Sigmoid colon (tissue), 4 donors: ENCODE measurements at regions not wholly inside any gene's neighbourhood (a gene's known extent, or its start where the extent isn't known, plus 50 kb on each side); places are given as distances from the start of the nearest gene placed in this dataset.

ENCODE experiments used
- EP300 ChIP-seq, 4 donors: sonication (generic); formaldehyde crosslinking; IDR thresholded peaks; one replicate each; pipeline ENCODE4 v1.6.1; 2017; ENCODE audit warnings: antibody characterized with exemption in 4 of 4
- POLR2A ChIP-seq, 2 donors: fragments of 450-650 bp; IDR thresholded peaks; one replicate each; pipeline ENCODE4 v1.6.1; 2016; ENCODE audit warnings: antibody characterized with exemption in 2 of 2, mild to moderate bottlenecking in 2 of 2, moderate library complexity in 2 of 2
- POLR2AphosphoS5 ChIP-seq, 4 donors: sonication (generic); formaldehyde crosslinking; IDR thresholded peaks; one replicate each; pipeline ENCODE4 v1.6.1; 2017; ENCODE audit warnings: antibody characterized with exemption in 4 of 4
- TF ChIP-seq, protein P1 (sequence below), 4 experiments: fragments of 450-650 bp in 3 of 4; fragments of 200-600 bp in 1 of 4; IDR thresholded peaks; one replicate each; pipeline ENCODE4 v1.5.1; 2016 to 2019; ENCODE audit warnings: antibody characterized with exemption in 4 of 4, mild to moderate bottlenecking in 3 of 4, moderate library complexity in 2 of 4

GRCh38 chr2:75952173-75952572 is 241.5 kb upstream of the GCFC2 start:
- TF ChIP-seq, protein P1, sequence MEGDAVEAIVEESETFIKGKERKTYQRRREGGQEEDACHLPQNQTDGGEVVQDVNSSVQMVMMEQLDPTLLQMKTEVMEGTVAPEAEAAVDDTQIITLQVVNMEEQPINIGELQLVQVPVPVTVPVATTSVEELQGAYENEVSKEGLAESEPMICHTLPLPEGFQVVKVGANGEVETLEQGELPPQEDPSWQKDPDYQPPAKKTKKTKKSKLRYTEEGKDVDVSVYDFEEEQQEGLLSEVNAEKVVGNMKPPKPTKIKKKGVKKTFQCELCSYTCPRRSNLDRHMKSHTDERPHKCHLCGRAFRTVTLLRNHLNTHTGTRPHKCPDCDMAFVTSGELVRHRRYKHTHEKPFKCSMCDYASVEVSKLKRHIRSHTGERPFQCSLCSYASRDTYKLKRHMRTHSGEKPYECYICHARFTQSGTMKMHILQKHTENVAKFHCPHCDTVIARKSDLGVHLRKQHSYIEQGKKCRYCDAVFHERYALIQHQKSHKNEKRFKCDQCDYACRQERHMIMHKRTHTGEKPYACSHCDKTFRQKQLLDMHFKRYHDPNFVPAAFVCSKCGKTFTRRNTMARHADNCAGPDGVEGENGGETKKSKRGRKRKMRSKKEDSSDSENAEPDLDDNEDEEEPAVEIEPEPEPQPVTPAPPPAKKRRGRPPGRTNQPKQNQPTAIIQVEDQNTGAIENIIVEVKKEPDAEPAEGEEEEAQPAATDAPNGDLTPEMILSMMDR (IDR thresholded peaks at IDR 0.05), result no peak
- TF ChIP-seq POLR2A (IDR thresholded peaks at IDR 0.05) (no peak), POLR2AphosphoS5 (IDR thresholded peaks at IDR 0.05) (no peak), EP300 (IDR thresholded peaks at IDR 0.05) (no peak)
